MM.1S (cell line): ENCODE measurements at regions not wholly inside any gene's neighbourhood (a gene's known extent, or its start where the extent isn't known, plus 50 kb on each side); places are given as distances from the start of the nearest gene placed in this dataset.

ENCODE experiments used
- EZH2 ChIP-seq: fragments of 300-600 bp; sonication (generic); optimal IDR thresholded peaks from 2 replicates; pipeline ENCODE3; 2017; ENCODE audit warnings: low read depth, mild to moderate bottlenecking, antibody characterized with exemption, low read length, mixed read lengths
- TF ChIP-seq, protein P1 (sequence below): fragments of 300-600 bp; sonication (generic); IDR thresholded peaks from 2 replicates; pipeline ENCODE4 v1.5.1; 2016; ENCODE audit warnings: antibody characterized with exemption, low read length, mixed read lengths

DNA sequence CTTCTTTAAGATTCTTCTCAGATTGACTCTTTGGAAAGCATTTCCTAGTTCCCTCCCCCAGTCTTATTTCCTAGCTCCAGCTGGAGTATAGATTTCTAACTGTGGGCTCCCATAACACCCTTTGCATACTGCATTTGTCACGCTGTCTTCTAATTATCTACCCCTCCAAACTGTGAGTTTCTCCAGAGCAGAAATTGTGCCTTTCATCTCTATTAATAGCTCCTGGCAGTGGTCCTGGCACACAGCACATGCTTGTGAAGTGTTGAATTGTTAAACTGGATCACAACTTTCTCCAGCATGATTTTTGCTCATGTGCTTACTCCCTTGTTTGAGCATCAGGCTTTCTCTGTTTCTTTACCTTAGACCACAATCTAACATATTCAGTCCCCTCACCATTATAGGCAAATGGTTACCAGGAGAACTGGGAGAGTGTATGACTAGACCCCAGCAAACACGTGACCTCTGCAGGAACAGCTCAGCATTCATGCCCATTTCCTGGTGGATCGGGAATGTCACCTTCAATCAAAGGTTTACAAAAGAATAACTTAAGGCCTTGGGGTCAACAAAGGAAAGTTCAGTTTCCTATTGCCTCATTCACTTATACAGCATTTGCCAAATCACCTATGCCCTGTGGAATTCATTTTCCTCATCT lies 175.7 kb upstream of the TANK start:
- TF ChIP-seq, protein P1, sequence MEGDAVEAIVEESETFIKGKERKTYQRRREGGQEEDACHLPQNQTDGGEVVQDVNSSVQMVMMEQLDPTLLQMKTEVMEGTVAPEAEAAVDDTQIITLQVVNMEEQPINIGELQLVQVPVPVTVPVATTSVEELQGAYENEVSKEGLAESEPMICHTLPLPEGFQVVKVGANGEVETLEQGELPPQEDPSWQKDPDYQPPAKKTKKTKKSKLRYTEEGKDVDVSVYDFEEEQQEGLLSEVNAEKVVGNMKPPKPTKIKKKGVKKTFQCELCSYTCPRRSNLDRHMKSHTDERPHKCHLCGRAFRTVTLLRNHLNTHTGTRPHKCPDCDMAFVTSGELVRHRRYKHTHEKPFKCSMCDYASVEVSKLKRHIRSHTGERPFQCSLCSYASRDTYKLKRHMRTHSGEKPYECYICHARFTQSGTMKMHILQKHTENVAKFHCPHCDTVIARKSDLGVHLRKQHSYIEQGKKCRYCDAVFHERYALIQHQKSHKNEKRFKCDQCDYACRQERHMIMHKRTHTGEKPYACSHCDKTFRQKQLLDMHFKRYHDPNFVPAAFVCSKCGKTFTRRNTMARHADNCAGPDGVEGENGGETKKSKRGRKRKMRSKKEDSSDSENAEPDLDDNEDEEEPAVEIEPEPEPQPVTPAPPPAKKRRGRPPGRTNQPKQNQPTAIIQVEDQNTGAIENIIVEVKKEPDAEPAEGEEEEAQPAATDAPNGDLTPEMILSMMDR = no peak
- no peak for TF ChIP-seq EZH2
